ENCODE measurements at regions not wholly inside any gene's neighbourhood (a gene's known extent, or its start where the extent isn't known, plus 50 kb on each side); places are given as distances from the start of the nearest gene placed in this dataset.
"Not testable (repeated sequence)": the region's sequence is repeated elsewhere in the genome, so short reads cannot be mapped to it uniquely, and the experiment has no call there.

DNA sequence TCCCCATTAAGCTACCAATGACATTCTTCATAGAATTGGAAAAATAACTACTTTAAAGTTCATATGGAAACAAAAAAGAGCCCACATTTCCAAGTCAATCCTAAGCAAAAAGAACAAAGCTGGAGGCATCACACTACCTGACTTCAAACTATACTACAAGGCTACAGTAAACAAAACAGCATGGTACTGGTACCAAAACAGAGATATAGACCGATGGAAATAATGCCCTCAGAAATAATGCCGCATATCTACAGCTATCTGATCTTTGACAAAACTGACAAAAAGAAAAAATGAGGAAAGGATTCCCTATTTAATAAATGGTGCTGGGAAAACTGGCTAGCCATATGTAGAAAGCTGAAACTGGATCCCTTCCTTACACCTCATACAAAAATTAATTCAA, 1520.7 kb upstream of the TPTE start:
- not testable (repeated sequence) for DNase-seq (ENCODE audit: low read depth)

DNA sequence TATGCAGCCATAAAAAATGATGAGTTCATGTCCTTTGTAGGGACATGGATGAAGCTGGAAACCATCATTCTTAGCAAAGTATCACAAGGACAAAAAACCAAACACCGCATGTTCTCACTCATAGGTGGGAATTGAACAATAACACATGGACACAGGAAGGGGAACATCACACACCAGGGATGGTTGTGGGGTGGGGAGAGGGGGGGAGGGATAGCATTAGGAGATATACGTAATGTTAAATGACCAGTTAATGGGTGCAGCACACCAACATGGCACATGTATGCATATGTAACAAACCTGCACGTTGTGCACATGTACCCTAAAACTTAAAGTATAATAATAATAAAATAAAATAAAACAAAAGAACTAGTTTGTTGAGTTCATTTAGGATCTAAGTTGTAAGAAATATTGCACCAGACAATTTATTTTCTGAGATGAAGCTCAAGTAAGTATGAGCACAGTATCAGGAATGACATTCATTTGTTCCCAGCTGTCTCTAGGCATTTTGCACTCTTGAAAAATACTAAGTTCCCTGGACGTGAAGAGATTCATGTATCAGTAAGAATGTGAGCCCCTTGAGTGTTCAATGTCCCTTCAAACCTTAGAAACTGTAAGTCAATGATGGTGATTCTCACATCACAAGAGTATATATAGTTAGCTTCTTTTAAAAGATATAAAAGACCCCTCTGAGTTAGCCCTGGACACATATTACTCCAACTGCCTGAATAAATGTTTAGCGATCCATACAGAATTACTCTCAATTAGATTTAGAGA, 1519.3 kb upstream of the TPTE start:
- peak; percentile 33 for DNase-seq (ENCODE audit: low read depth)

DNA sequence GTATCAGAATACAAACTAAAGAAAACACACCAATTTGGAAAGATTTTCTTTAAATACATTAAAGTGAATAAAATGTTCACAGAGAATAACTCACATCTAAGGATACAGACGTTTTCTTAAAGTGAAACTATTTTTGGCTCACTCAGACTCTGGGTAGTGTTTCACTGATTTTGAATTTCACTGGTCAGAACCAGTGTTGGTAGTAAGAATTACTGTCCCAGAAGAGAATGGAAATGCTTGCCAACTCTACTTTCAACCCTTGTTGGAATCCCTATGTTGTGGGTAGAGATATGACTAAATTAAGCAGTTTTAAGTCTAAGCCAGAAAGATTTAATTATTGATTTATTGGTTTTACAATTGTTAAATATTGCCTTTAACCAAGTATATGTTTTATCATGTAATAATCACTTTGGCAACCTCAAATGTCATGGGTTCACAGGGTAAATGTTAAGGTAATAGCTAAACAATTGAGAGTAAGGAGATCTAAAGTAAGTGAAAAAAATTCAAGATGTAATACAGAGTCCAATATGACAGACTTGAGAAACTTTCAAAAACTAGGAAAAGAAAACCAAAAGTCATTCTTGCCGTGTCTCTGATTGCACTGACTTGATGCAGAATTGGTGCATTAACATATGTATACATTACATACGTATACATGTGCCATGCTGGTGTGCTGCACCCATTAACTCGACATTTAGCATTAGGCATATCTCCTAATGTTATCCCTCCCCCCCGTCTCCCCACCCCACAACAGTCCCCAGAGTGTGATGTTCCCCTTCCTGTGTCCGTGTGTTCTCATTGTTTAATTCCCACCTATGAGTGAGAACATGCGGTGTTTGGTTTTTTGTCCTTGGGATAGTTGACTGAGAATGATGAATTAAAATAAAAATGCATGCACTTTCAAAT, 1517.2 kb upstream of the TPTE start:
- DNase-seq (ENCODE audit: low read depth): not testable (repeated sequence)

DNA sequence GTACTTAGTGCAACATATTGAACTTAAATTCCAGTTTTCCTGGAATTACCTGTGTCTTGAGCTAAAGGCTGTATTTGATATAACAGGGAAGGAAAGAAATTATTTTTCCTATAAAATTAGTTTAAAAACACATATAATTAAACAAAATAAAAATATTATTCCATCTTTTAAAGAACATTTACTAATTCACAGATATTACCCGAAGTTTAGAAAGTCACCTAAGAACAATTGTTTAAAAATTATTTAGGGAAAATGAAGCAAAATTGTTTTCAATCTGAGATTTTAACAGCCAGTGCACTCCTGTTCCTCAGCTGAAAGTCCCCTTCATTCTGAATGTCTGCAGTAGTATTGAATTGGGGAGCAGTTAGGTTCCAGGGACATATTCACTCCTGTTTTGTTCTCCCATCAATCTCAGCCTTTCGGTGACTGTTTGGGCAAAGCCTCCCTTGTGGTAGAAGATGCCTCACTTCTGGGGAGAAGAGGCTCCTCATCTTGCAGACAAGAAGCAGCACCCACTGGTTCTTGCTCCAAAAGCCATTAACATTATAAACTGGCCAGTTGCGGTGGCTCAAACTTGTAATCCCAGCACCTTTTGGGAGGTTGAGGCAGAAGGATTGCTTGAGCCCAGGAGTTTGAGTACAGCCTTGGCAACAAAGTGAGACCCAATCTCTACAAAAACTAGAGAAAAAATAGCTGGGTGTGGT, 1516.4 kb upstream of the TPTE start:
- DNase-seq (ENCODE audit: low read depth): not testable (repeated sequence)

DNA sequence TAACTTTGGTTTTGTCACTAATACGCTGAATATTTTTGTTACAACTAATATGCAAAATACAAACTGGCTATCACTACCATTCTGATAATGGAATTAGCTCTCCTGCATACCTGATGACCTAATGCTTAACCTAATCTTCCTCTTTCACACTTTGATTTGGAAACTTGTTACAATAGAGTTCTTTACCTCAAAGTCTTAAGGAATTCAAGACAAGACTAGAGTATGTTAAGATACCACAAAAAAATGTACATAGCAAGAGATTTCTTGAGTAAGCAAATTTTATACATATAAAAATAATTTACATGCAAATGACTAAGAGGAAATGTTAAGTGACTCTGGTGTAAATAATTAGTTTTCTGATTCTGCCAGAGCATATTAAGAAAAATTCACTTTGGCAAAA, 1515.7 kb upstream of the TPTE start:
- not testable (repeated sequence) for DNase-seq (ENCODE audit: low read depth)

DNA sequence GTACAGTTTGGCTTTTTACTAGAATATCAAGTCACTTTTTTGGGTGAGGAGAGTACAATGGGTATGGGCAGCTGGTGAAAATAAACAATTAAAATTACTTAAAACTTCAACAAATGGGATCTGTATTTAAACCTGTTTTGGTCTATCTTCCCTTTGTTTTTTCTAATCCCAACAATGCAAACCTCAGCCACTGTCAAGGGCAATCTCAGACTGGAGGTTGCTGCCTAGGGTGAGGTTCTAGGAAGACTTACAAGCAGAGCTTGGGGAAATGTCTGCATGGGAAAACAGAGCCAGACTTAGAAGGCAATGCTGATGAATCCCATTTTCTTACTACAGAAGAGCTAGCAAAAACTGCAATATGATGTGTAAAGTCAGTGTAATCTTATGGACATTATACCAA, 1515.3 kb upstream of the TPTE start:
- DNase-seq (ENCODE audit: low read depth): not testable (repeated sequence)

DNA sequence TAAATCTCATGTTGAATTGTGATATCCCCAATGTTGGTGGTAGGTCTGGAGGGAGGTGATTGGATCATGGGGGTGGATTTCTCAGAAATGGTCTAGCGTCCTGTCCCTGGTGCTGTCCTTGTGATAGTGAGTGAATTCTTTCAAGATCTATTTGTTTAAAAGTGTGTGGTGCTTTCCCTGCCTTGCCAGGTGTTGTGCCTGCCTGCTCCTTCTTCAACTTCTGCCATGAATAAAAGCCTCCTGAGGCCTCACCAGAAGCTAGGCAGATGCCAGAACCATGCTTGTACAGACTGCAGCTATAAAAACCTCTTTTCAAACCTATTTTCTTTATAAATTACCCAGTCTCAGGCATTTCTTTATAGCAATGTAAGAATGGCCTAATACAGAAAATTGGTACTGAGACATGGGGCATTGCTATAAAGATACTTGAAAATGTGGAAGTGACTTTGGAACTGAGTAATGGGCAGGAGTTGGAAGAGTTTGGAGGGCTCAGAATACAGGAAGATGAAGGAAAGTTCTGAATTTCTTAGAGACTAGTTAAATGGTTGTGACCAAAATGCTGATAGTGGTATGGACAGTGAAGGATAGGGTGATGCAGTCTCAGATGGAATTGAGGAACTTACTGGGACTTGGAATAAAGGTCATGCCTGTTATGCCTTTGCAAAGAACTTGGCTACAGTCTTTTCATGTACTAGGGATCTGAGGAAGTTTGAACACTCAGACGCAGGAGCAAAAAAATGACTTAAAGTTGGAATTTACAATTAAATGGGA, 1514.6 kb upstream of the TPTE start:
- not testable (repeated sequence) for DNase-seq (ENCODE audit: low read depth)

DNA sequence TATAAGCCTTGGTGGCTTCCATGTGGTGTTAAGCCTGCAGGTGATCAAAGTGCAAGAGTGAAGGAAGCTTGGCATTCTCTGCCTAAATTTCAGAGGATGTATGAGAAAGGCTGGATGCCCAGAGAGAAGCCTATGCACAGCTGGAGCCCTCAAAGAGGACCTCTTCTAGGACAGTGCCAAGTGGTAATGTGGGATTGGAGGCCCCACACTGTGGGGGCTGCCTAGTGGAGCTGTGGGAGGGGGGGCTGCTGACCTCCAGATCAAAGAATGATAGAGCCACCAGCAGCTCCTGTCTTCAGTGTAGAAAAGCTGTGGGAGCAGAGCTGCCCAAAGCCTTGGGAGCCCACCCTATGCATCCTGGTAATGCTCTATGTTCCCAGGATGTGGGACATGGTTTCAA, 1512.7 kb upstream of the TPTE start:
- no peak for DNase-seq (ENCODE audit: low read depth)

DNA sequence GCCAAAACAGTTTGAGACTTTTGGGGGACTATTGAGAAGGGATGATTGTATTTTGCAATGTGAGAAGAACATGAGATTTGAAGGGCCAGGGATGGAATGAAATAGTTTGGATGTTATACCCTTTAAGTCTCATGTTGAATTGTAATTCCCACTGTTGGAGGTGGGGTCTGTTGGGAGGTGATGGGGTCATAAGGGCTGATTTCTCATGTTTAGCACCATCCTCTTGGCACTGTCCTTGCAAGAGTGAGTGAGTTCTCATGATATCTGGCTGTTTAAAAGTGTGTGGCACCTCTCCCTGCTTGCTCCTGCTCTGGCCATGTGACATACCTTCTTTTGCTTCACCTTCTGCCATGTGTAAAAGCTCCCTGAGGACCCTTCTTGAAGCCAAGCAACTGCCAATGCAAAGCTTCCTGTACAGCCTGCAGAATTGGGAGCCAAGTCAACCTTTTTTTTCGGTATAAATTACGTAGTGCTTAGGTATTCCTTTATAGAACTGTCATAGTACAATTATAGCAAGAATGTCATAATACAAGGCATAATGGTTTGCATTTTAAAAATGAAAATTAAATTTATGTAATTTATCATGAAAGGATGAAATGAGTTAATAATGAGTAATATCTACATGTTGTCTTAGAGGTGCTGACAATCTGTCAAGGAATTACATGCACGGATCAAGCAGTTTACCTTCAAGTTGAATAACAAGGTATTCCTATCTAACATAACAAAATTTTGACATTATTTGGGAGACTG, 1511.9 kb upstream of the TPTE start:
- not testable (repeated sequence) for DNase-seq (ENCODE audit: low read depth)

DNA sequence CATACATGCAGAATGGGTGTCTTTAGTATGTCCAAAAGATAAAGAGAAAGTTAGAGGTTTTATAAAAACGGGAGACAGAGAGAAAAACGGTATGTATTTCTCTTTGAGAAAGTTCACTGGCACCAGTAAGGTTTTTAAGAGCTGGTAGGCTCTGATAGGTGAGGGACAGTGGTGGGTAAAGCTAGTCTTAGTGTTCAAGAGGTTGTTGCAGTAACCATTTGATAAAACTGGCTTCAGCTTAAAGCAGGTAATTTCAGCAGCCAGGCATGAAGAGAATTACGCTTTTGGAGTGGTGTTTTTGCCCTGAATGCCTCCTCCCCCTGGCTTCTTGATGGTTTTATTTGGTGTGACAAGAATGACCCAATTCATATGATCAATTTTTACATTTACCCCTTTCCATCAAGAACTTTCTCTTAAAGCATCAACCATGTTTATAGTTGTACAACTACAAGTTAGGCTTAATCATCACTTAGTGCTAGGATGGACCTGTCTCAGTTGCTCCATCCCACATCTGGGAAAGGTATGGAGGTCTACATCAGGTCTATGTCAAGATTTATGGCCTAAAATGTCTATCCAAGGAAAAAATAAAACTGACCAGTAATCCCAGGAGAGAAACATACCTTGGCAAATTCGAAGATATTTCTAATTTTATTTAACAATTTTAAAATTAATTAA, 1511.1 kb upstream of the TPTE start:
- not testable (repeated sequence) for DNase-seq (ENCODE audit: low read depth)

DNA sequence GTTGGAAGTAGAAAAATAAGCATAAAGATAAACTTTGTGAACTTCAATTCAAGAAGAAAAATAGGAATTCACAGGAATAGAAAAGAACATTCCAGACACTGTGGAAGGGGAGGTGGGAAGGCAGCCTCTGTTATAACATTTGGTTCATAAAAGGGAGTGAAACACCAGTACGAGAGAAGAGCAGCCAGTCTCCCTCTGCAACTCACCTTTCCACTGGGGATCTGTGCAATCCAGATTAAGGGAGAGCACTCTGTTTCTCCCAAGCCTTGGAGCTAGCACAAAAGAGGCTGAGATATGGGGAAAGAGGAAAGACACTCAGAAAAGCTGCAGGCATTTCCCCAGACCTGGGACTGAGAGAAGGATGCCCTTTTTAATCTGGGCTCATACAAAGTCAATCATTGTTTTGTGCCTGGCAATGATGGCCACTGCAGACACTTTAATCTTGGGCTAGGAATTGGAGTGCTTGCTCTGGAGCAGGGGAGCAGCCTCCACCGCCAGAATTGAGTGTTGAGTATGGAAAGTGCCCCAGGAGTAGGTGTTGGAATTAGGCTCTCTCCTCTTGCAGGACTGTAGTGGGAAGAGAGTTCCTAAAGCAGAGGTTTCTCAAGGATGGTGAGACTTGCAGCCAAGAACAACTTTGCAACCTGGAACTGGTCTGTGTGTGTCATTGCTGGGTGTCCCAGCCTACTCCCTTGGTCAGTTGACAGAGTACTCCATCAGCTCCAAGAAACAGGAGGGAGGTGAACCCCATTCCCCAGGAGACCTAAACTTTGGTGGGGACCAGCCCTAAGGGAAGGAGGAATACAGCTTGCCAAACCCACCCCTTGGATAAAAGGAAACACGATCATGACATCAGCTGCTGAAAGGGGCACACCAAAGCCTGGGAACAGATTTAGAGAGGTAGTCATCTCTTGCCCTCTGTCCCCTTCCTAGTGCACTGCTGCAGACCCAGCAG, 1510.2 kb upstream of the TPTE start:
- DNase-seq (ENCODE audit: low read depth): not testable (repeated sequence)

DNA sequence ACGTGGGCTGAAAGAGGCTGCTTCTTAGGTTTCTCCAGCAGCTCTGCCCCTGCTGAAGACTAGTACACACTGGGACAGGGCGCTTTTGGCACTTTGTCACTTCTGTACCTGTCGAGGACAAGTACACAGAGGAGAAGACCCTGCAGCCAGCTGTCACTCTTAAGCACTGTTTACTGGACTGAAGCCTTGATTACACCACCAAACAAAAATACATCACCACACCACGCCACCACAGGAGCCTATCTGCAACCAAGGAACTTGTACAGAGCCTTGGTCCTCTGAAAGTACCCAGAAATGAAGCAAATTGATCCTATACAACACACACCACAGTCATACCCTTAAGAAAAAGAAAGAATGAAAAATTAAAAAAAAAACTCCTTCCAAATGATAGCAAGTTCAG, 1509.5 kb upstream of the TPTE start:
- DNase-seq (ENCODE audit: low read depth): not testable (repeated sequence)

DNA sequence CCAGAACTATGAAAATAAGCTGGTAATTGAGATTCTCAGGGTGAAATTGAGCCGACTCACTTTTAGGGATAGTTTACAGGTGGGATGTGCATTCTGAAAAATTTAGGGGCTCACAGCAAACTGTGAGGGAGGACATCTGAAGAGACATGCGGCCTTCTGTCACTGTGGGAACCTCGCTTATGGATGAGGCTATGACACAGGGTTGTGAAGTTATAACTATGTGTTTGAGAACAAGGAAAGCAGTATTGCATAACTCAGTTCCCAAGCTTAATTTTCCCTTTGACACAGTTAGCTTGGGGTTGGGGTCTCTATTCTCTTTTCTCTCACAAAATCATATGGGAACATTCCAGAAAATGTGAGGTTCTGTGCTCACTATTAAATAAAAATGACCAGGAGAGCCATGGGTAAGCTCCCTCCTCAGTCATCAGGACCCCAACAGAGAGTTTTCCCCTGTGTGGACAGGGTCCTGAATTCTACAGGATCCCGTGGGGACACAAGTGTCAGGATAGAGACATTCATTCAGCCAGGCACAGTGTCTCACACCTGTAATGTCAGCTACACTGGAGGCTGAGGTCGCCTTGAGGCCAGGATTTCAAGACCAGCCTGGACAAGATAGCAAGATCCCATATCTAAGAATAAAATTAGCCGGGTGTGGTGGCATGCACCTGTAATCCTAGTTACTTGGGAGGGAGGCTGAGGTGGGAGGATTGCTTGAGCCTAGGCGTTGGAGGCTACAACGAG, 1507.7 kb upstream of the TPTE start:
- DNase-seq (ENCODE audit: low read depth): not testable (repeated sequence)

DNA sequence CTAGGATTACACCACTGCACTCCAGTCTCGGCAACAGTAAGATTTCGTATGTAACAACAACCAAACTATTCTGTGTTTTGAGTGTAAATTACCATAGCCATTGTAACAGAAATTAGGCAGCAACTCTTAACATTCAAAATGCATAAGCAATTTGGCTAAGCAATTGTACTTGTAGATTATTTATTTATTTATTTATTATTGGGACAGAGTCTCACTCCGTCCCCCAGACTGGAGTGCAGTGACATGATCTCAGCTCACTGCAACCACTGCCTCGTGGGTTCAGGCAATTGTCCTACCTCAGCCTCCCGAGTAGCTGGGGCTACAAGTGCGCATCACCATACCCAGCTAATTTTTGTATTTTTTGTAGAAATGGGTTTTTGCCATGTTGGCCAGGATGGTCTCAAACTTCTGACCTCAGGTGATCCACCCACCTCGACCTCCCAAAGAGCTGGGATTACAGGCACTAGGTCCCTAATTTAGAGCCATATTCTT, 1507.1 kb upstream of the TPTE start:
- not testable (repeated sequence) for DNase-seq (ENCODE audit: low read depth)

DNA sequence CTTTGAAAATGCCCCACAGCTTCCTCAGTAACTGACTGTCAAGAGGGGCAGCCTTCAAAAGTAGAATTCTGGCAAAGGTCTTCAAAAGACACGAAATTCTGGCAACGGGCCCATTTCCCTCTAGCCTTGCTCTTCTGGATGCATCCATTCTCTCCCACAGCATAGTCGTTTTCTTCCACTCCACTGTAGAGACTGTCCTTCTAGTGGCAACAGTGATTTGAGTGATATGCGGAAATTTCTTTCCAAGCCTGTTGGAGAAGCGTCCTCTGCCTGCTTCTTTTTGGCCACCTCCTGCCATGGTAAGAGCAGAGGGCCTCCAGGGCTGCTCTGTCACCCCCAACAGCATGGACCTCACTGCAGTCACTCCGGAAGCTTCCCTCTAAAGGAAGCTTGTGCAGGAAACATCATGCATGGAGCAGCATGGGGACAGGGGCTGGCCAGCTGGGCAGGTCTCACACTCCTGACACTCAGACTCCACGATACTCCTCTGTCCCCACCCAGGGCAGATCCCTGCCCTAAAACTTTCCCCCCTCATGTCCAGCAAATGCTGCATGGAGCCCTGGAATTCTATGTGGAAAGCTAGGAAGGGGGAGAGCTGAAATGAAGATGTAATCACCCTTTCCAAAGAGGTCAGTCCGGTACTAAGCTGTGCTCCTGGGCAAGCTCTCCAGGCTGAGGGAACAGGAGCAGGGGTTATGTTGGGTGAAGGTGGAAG, 1505.7 kb upstream of the TPTE start:
- not testable (repeated sequence) for DNase-seq (ENCODE audit: low read depth)

DNA sequence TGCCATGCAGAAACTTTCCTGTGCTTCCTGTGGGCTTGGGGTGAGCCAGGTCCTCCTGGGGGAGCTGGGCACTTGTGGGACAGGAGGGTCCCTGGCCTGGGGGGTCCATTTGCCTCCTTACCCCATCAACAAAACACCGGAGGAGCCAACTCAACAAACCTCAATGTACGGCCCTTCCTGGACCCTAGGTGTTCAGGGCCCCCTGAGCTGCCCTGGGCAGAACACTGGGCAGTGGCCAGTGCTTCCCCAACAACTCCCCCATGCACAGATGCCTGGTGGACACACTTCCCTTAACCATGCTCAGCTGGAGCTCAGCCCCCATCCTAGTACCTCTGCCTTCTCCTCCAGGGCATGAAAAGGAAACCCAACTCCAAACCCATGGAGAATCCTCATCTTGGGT, 1504.2 kb upstream of the TPTE start:
- not testable (repeated sequence) for DNase-seq (ENCODE audit: low read depth)

DNA sequence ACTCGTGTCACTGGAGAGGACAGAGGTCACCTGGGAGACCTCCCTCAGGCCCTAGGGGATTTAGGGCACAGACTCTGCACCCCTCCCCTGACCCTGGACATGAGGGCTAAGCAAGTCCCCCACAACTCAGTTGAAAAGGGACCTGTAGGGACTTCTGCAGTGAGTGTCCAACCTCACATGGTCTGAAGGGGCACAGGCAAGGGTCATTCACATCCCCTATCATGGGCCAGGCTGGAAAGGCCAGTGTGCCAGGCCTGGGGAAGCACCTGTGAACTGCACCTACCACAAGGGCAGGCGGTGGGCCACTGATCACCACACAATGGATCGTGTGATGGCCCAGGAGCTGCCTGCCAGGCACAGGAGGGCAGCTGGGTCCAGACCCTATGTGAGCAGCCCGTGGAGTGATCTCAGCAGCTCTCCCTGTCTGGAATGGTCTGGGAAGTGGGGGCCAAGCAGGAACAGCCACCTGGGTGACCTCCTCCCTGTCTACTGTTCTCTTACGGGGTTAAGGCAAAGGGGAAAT, 1502.6 kb upstream of the TPTE start:
- not testable (repeated sequence) for DNase-seq (ENCODE audit: low read depth)

Data from RPMI7951 (cell line).